ENCODE measurements at regions not wholly inside any gene's neighbourhood (a gene's known extent, or its start where the extent isn't known, plus 50 kb on each side); places are given as distances from the start of the nearest gene placed in this dataset.
"Not testable (repeated sequence)": the region's sequence is repeated elsewhere in the genome, so short reads cannot be mapped to it uniquely, and the experiment has no call there.

GRCh38 chr20:52098186-52098585 lies 93.4 kb downstream of the ZFP64 start:
- no peak overlapping the region for H3K27ac ChIP-seq
- no peak for DNase-seq (ENCODE audit: low read depth, low spot score)

- H3K27ac ChIP-seq = no peak overlapping the region
- no peak for DNase-seq (ENCODE audit: low read depth, low spot score)
Observed at GRCh38 chr20:52096117-52096516, 95.5 kb downstream of the ZFP64 start.

- no peak for DNase-seq (ENCODE audit: low read depth, low spot score)
- no peak overlapping the region for H3K27ac ChIP-seq
Observed at GRCh38 chr20:52094693-52095092, 96.9 kb downstream of the ZFP64 start.

- no peak overlapping the region for H3K27ac ChIP-seq
Observed at GRCh38 chr20:52093575-52093974, 98.0 kb downstream of the ZFP64 start.

GRCh38 chr20:52090035-52090434 lies 101.5 kb downstream of the ZFP64 start:
- H3K27ac ChIP-seq = no peak overlapping the region
- no peak for DNase-seq (ENCODE audit: low read depth, low spot score)

More at GRCh38 chr20:52093575-52093974, 98.0 kb downstream of the ZFP64 start:
- DNase-seq (ENCODE audit: low read depth, low spot score) = no peak

- no peak for DNase-seq (ENCODE audit: low read depth, low spot score)
- H3K27ac ChIP-seq = no peak overlapping the region
Observed at GRCh38 chr20:52087471-52087870, 104.1 kb downstream of the ZFP64 start.

GRCh38 chr20:52086878-52087277 lies 104.7 kb downstream of the ZFP64 start:
- no peak overlapping the region for H3K27ac ChIP-seq
- DNase-seq (ENCODE audit: low read depth, low spot score) = no peak

- no peak for DNase-seq (ENCODE audit: low read depth, low spot score)
- H3K27ac ChIP-seq = no peak overlapping the region
Observed at GRCh38 chr20:52084727-52085126, 106.9 kb downstream of the ZFP64 start.

- no peak overlapping the region for H3K27ac ChIP-seq
- no peak for DNase-seq (ENCODE audit: low read depth, low spot score)
Observed at GRCh38 chr20:52083627-52084232, 107.8 kb downstream of the ZFP64 start.

GRCh38 chr20:52082612-52083011 lies 109.0 kb downstream of the ZFP64 start:
- DNase-seq (ENCODE audit: low read depth, low spot score) = no peak
- no peak overlapping the region for H3K27ac ChIP-seq

GRCh38 chr20:52081791-52082190 lies 109.8 kb downstream of the ZFP64 start:
- no peak for DNase-seq (ENCODE audit: low read depth, low spot score)
- no peak overlapping the region for H3K27ac ChIP-seq

GRCh38 chr20:52081066-52081465 lies 110.5 kb downstream of the ZFP64 start:
- no peak for DNase-seq (ENCODE audit: low read depth, low spot score)
- no peak overlapping the region for H3K27ac ChIP-seq

- DNase-seq (ENCODE audit: low read depth, low spot score) = no peak
Observed at GRCh38 chr20:52078289-52078688, 113.3 kb downstream of the ZFP64 start.

GRCh38 chr20:52076164-52076563 lies 115.4 kb downstream of the ZFP64 start:
- H3K27ac ChIP-seq = no peak overlapping the region
- no peak for DNase-seq (ENCODE audit: low read depth, low spot score)

More at GRCh38 chr20:52078289-52078688, 113.3 kb downstream of the ZFP64 start:
- H3K27ac ChIP-seq = no peak overlapping the region

- DNase-seq (ENCODE audit: low read depth, low spot score) = no peak
- no peak overlapping the region for H3K27ac ChIP-seq
Observed at GRCh38 chr20:52075400-52075799, 116.2 kb downstream of the ZFP64 start.

- DNase-seq (ENCODE audit: low read depth, low spot score) = no peak
- no peak overlapping the region for H3K27ac ChIP-seq
Observed at GRCh38 chr20:52071136-52071535, 120.4 kb downstream of the ZFP64 start.

GRCh38 chr20:52064931-52065330 lies 126.6 kb downstream of the ZFP64 start:
- H3K27ac ChIP-seq = no peak overlapping the region
- DNase-seq (ENCODE audit: low read depth, low spot score) = no peak

- no peak overlapping the region for H3K27ac ChIP-seq
- no peak for DNase-seq (ENCODE audit: low read depth, low spot score)
Observed at GRCh38 chr20:52062452-52063209, 128.9 kb downstream of the ZFP64 start.

GRCh38 chr20:52060794-52061714 lies 130.5 kb downstream of the ZFP64 start:
- H3K27ac ChIP-seq = no peak overlapping the region
- DNase-seq (ENCODE audit: low read depth, low spot score) = no peak

- not testable (repeated sequence) for DNase-seq (ENCODE audit: low read depth, low spot score)
- H3K27ac ChIP-seq = peak overlapping the region; percentile 45
Observed at GRCh38 chr20:52057133-52057532, 134.4 kb downstream of the ZFP64 start.
